GM12873 (cell line): ENCODE measurements at regions not wholly inside any gene's neighbourhood (a gene's known extent, or its start where the extent isn't known, plus 50 kb on each side); places are given as distances from the start of the nearest gene placed in this dataset.

Experiments
- TF ChIP-seq, protein P1 (sequence below): IDR thresholded peaks from 2 replicates; pipeline ENCODE4 v1.5.1; 2012; ENCODE audit warnings: low read depth, mild to moderate bottlenecking, moderate library complexity, low read length, control low read depth; ENCODE audit not compliant: insufficient read depth; ENCODE audit errors: missing control alignments

DNA sequence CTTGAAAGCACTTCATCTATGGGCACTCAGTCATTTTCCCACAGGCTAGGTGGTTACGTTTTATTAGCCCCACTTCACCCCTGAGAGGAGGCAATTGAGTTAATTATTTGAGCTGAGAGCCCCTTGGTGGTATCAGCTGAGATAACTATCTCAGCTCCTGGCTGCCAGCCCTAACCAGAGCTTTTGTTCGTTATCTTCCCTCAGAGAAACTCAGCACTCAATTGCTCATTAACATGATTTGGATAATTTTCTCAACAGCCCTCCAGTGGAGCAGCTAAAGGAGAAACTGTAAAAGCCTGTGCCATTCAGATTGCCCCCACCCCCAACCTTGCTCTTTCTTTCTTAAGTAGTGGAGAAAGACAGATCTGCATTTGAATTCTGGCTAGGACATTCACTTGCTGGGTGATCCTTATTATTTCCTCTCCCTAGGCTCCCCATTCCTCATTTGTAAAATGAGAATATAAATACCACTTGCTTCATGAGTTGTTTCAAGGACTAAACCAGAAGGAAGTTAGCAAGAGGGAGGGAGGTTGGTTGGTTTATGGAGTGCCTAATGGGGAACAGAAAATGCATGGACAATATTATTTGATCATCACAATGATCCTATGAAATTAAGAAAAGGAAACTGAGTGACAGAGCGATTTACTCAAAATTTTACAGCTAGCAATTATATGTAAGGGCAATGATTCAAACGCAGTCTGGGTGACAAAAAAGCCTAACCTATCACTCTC, 218.7 kb upstream of the FGGY start:
- TF ChIP-seq, protein P1, sequence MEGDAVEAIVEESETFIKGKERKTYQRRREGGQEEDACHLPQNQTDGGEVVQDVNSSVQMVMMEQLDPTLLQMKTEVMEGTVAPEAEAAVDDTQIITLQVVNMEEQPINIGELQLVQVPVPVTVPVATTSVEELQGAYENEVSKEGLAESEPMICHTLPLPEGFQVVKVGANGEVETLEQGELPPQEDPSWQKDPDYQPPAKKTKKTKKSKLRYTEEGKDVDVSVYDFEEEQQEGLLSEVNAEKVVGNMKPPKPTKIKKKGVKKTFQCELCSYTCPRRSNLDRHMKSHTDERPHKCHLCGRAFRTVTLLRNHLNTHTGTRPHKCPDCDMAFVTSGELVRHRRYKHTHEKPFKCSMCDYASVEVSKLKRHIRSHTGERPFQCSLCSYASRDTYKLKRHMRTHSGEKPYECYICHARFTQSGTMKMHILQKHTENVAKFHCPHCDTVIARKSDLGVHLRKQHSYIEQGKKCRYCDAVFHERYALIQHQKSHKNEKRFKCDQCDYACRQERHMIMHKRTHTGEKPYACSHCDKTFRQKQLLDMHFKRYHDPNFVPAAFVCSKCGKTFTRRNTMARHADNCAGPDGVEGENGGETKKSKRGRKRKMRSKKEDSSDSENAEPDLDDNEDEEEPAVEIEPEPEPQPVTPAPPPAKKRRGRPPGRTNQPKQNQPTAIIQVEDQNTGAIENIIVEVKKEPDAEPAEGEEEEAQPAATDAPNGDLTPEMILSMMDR: no peak

- TF ChIP-seq, protein P1: no peak
Measured at GRCh38 chr1:59078866-59079265, 218.0 kb upstream of the FGGY start.

DNA sequence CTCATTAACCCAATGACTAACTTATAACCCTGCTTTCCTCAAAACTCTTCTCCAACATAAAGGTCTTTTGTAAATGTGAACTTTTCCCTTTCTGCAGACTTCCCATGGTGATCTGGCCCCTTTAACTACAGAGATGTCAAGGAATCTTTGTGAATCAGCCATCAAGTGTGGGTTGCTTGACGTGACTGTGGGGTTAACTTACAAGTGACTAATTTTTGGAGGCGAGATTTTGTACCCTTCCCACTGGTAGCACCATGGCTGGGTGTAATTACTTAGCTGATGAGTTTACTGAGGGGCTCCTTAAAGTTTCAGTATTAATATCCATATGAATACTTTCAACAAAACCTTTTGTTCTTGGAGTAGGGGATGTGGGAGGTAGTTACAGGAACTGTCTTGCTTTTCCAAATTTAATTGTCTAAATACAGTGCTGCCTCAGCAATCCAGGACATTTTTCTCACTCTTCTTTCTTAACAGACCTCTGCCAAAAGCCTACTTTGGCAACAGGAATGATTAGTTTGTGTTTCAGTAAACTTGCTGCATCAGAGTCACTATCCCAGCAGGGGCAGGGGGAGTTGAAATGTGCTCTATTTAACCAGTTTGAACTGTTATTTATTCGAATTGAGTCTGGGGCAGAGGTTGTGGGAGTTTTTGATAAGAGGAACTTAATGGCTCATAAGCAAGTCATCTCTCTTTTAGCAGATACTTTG, 217.3 kb upstream of the FGGY start:
- TF ChIP-seq, protein P1: no peak

DNA sequence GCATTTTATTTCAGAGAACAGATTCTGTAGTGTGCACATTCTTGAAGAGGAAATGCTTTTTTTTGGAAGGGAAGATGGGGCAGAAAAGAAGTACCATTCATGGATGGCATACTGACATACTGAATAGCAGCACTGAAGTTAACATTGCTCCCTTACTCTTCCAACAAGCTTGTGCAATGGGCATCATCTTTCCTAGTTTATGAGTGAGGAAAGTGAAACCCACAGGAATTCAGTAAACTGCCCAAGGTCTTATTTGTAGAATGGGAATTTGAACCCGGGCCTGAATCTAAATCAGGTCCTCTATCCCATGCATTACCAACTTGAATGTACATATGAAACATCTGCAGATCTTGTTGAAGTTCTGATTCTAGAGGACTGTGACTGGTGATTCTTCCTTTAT, 215.7 kb upstream of the FGGY start:
- TF ChIP-seq, protein P1: no peak

DNA sequence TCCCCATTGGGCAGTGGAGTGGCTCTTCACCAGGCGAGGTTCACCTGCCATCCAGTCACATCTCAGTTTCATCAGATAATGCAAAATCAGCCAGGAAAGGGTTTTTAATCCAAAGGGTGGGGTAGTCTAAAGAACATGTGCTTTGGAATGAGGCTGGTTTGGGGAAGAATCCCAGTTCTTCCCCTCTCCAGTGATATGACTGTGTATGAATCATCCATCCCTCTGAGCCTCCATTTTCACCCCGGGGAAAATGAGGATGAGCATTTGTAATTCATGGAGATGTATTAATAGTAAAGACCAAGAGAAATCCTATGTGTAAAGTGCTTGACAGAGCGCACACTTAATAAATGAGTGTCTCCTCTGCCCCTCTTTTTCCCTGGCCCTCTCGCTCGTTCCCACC, 215.1 kb upstream of the FGGY start:
- TF ChIP-seq, protein P1: no peak

DNA sequence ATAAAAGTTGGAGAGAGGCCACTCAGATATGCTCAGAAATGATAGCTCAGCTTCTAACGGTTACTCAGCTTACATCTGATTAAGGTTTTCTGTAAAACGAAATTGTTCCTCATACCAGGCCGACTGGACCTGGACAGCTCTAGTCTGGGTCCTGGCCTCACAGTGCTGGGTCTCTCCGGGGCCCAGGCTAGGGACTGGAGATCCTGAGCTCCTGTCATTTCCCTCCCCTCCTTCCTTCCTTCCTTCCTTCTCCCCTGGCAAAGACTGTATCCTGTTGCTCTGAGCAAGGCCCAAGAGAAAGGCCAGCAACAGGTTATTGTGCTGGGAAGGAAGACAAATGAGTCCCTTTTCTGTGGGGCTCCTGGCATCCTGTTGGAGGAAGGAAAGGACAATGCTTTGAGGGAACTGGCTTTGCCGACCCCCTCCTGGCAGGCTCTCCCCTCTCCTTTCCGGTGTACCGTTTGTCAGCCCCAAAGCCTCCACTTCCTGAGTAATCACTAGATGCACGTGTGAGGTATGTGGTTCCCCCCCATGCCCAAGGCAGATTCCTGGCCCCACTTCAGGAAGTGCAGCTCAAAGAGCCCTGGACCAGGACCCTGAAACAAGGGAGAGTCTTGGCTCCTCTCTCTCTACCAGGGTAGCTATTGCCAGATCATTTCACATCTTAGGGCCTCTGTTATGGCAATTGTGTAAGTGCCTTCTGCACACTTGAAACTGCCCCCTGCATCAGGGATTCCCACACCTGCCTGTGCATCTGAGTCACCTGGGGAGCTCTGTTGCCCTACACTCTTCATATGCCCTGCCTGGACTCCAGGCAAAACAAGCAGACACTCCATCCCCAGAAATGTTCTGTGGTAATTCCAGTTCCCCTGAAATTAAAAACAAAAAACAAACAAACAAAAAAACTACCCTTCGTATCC, 212.7 kb upstream of the FGGY start:
- TF ChIP-seq, protein P1: no peak

- TF ChIP-seq, protein P1: no peak
Measured at GRCh38 chr1:59085101-59085500, 211.8 kb upstream of the FGGY start.
